Kidney (tissue), 13 donors: ENCODE measurements at regions not wholly inside any gene's neighbourhood (a gene's known extent, or its start where the extent isn't known, plus 50 kb on each side); places are given as distances from the start of the nearest gene placed in this dataset.

ENCODE experiments used
- DNase-seq, 5 donors: peaks; one replicate each; pipeline ENCODE4 v3.0.0-alpha.2; 2013 to 2020
- FAIRE-seq: peaks from 2 replicates; lab custom pipeline; 2012; peaks lifted over from hg19 to GRCh38; lab: Jason Lieb, UNC
- H3K27ac ChIP-seq, 2 donors: one replicate each; pipeline ENCODE4 v1.7.0; 2013; ENCODE audit warnings: low read depth in 2 of 2, low read length in 2 of 2, inconsistent platforms in 1 of 2
- H3K27me3 ChIP-seq: one replicate; pipeline ENCODE4 v1.7.1; 2013; ENCODE audit warnings: low read length, inconsistent platforms; ENCODE audit not compliant: control insufficient read depth, insufficient read depth
- H3K36me3 ChIP-seq, 3 donors: one replicate each; pipeline versions ENCODE4 v1.7.0 to v1.7.1; 2013; ENCODE audit warnings: low read length in 3 of 3, control low read depth in 1 of 3, inconsistent platforms in 1 of 3; ENCODE audit not compliant: insufficient read depth in 3 of 3, control insufficient read depth in 2 of 3
- H3K4me1 ChIP-seq, 3 donors: one replicate each; pipeline versions ENCODE4 v1.7.0 to v1.7.1; 2013; ENCODE audit warnings: low read length in 3 of 3, inconsistent platforms in 1 of 3, low read depth in 1 of 3; ENCODE audit not compliant: control insufficient read depth in 2 of 3, insufficient read depth in 2 of 3
- H3K4me3 ChIP-seq, 3 donors: one replicate each; pipeline versions ENCODE4 v1.7.0 to v1.8.1; 2013; ENCODE audit warnings: low read length in 3 of 3, control low read depth in 1 of 3, inconsistent platforms in 1 of 3
- H3K9ac ChIP-seq, 3 donors: one replicate each; pipeline versions ENCODE4 v1.7.0 to v1.7.1; 2013; ENCODE audit warnings: low read length in 3 of 3, control low read depth in 1 of 3, inconsistent platforms in 1 of 3
- H3K9me3 ChIP-seq, 3 donors: one replicate each; pipeline versions ENCODE4 v1.7.0 to v1.7.1; 2013; ENCODE audit warnings: low read length in 3 of 3, control low read depth in 1 of 3, inconsistent platforms in 1 of 3; ENCODE audit not compliant: control insufficient read depth in 2 of 3, insufficient read depth in 1 of 3
- intact Hi-C: fragments of 100-400 bp; cut with DNase I; formaldehyde crosslinking; loops from one replicate; pipeline ENCODE4 v1.11.1; 2022
- TF ChIP-seq, protein P1 (sequence below): IDR thresholded peaks from 3 replicates; pipeline ENCODE4 v1.5.1; 2012; ENCODE audit warnings: mild to moderate bottlenecking, moderate library complexity, borderline replicate concordance; ENCODE audit not compliant: insufficient read depth; ENCODE audit errors: extremely low read depth
- donor health status: control.
- donor health status: control.
- donor health status: control.
- donor health status: control.
- donor health status: control.
- donor health status: DM: yes; HTN: yes; CAD: no.
- donor health status: Normal renal cell carcinoma (clear cell type).

GRCh38 chr19:30156646-30157045 lies 214.6 kb downstream of the URI1 start:
- FAIRE-seq: no peak
- intact Hi-C loops: no loop called here
- Histone ChIP-seq H3K4me3 (no peak overlapping the region), H3K27ac (no peak overlapping the region), H3K27me3 (no peaks in the 10 kb centered on the region), H3K9ac (no peak overlapping the region), H3K4me1 (no peaks in the 10 kb centered on the region), H3K9me3 (no peaks in the 10 kb centered on the region), H3K36me3 (no peaks in the 10 kb centered on the region)
- DNase-seq: no peak
- TF ChIP-seq, protein P1, sequence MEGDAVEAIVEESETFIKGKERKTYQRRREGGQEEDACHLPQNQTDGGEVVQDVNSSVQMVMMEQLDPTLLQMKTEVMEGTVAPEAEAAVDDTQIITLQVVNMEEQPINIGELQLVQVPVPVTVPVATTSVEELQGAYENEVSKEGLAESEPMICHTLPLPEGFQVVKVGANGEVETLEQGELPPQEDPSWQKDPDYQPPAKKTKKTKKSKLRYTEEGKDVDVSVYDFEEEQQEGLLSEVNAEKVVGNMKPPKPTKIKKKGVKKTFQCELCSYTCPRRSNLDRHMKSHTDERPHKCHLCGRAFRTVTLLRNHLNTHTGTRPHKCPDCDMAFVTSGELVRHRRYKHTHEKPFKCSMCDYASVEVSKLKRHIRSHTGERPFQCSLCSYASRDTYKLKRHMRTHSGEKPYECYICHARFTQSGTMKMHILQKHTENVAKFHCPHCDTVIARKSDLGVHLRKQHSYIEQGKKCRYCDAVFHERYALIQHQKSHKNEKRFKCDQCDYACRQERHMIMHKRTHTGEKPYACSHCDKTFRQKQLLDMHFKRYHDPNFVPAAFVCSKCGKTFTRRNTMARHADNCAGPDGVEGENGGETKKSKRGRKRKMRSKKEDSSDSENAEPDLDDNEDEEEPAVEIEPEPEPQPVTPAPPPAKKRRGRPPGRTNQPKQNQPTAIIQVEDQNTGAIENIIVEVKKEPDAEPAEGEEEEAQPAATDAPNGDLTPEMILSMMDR: no peak

- H3K9me3 ChIP-seq: no peaks in the 10 kb centered on the region
- TF ChIP-seq, protein P1: no peak
- H3K4me1 ChIP-seq: no peaks in the 10 kb centered on the region
- no peaks in the 10 kb centered on the region for H3K27me3 ChIP-seq
- no peak overlapping the region for H3K4me3 ChIP-seq
- DNase-seq: peak in 1 of 5 donors; percentile 27
- intact Hi-C loops: no loop called here
- no peak overlapping the region for H3K9ac ChIP-seq
- FAIRE-seq: no peak
- H3K36me3 ChIP-seq: no peaks in the 10 kb centered on the region
- no peak overlapping the region for H3K27ac ChIP-seq
These were observed 213.9 kb upstream of the ZNF536 start for GRCh38 chr19:30158067-30158892.

DNA sequence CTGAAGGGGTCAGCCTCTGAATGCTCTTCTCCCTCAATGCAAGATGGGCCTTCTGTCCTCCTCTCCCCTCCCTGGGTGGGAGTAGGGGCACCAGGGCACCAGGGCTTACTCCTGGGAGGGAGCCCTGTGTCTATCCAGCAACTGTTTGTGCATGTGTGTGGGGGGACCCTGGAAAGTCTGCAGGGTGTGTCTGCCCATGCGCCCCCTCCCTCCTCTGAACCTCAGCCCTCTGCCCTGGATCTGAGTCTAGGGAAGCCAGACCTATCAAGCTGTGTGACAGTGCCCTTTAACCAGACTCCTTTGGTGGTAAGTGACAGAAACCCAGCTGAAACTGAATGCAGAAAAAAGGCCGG lies 213.3 kb upstream of the ZNF536 start:
- DNase-seq: peak in 1 of 5 donors; percentile 30
- intact Hi-C loops: no loop called here
- Histone ChIP-seq H3K4me1 (no peaks in the 10 kb centered on the region), H3K36me3 (no peaks in the 10 kb centered on the region), H3K9me3 (no peaks in the 10 kb centered on the region), H3K27ac (no peak overlapping the region), H3K4me3 (no peak overlapping the region), H3K27me3 (no peaks in the 10 kb centered on the region), H3K9ac (no peak overlapping the region)
- TF ChIP-seq, protein P1: no peak
- no peak for FAIRE-seq
